HEK293 (cell line): ENCODE measurements at regions not wholly inside any gene's neighbourhood (a gene's known extent, or its start where the extent isn't known, plus 50 kb on each side); places are given as distances from the start of the nearest gene placed in this dataset.

ENCODE experiments used
- CTCF ChIA-PET: fragments of 350-600 bp; formaldehyde crosslinking; extraction: SDS; loops from one replicate; lab custom pipeline; 2021; ENCODE audit warnings: antibody characterized with exemption; lab: Yijun Ruan, JAX
- POLR2A ChIA-PET: fragments of 300-600 bp; formaldehyde crosslinking; extraction: SDS; loops from one replicate; lab custom pipeline; 2020; ENCODE audit warnings: antibody characterized with exemption, inconsistent platforms; lab: Yijun Ruan, JAX
- H3K27ac ChIP-seq: fragments of 200-500 bp; sonication (Bioruptor generic); 2 replicates; pipeline ENCODE4 v1.5.1; 2014; ENCODE audit warnings: low read depth, low read length, control low read depth, inconsistent platforms; ENCODE audit errors: extremely low read depth
- H3K36me3 ChIP-seq, 2 experiments: fragments of 200-500 bp in 1 of 2; sonication (Bioruptor generic) in 1 of 2; 1 replicate in 1 of 2; 2 replicates in 1 of 2; pipeline ENCODE4 v1.5.1; 2014 to 2017; ENCODE audit warnings: inconsistent platforms in 2 of 2, low read length in 2 of 2; ENCODE audit not compliant: control insufficient read depth in 2 of 2, insufficient read depth in 1 of 2
- H3K4me1 ChIP-seq: fragments of 200-500 bp; sonication (Bioruptor generic); 2 replicates; pipeline ENCODE4 v1.5.1; 2014; ENCODE audit warnings: mild to moderate bottlenecking, low read length, inconsistent platforms; ENCODE audit not compliant: control insufficient read depth, insufficient read depth
- H3K4me3 ChIP-seq: 2 replicates; pipeline ENCODE4 v1.5.1; 2011; ENCODE audit warnings: low read depth, mild to moderate bottlenecking, control low read depth, low read length, moderate library complexity
- H3K9me3 ChIP-seq: fragments of 200-500 bp; sonication (Bioruptor generic); 2 replicates; pipeline ENCODE4 v1.5.1; 2014; ENCODE audit warnings: low read depth, low read length, inconsistent platforms; ENCODE audit not compliant: control insufficient read depth, insufficient read depth
- FEZF1 ChIP-seq: fragments of 450-650 bp; formaldehyde crosslinking; IDR thresholded peaks from 2 replicates; pipeline ENCODE4 v1.5.1; 2016; ENCODE audit warnings: missing biosample characterization, missing genetic modification characterization
- HOXC10 ChIP-seq: sonication (generic); formaldehyde crosslinking; IDR thresholded peaks from 2 replicates; pipeline ENCODE4 v1.8.1; 2023; ENCODE audit warnings: mild to moderate bottlenecking, missing genetic modification reagents
- OSR2 ChIP-seq: fragments of 450-650 bp; formaldehyde crosslinking; IDR thresholded peaks from 2 replicates; pipeline ENCODE4 v1.5.1; 2016; ENCODE audit warnings: missing biosample characterization, missing genetic modification characterization
- SCRT2 ChIP-seq: fragments of 450-650 bp; formaldehyde crosslinking; IDR thresholded peaks from 2 replicates; pipeline ENCODE4 v1.5.1; 2016; ENCODE audit warnings: missing biosample characterization, missing genetic modification characterization
- SETDB1 ChIP-seq: IDR thresholded peaks from one replicate; pipeline ENCODE4 v1.6.1; 2017; ENCODE audit warnings: mild to moderate bottlenecking, low read length, moderate library complexity, mixed read lengths; ENCODE audit not compliant: insufficient read length
- ZBTB8A ChIP-seq: fragments of 450-650 bp; formaldehyde crosslinking; IDR thresholded peaks from 2 replicates; pipeline ENCODE4 v1.5.1; 2016; ENCODE audit warnings: missing biosample characterization, missing genetic modification characterization
- ZIC2 ChIP-seq: fragments of 450-650 bp; formaldehyde crosslinking; IDR thresholded peaks from 2 replicates; pipeline ENCODE4 v1.5.1; 2016; ENCODE audit warnings: missing biosample characterization, missing genetic modification characterization
- ZNF133 ChIP-seq: fragments of 450-650 bp; formaldehyde crosslinking; IDR thresholded peaks from 2 replicates; pipeline ENCODE4 v1.5.1; 2016; ENCODE audit warnings: missing biosample characterization, missing genetic modification characterization
- ZNF184 ChIP-seq: fragments of 450-650 bp; IDR thresholded peaks from 2 replicates; pipeline ENCODE4 v1.5.1; 2018; ENCODE audit warnings: missing biosample characterization, mild to moderate bottlenecking, missing genetic modification characterization
- ZNF2 ChIP-seq: fragments of 450-650 bp; formaldehyde crosslinking; IDR thresholded peaks from 2 replicates; pipeline ENCODE4 v1.5.1; 2016; ENCODE audit warnings: missing biosample characterization, missing genetic modification characterization
- ZNF214 ChIP-seq: fragments of 450-650 bp; formaldehyde crosslinking; IDR thresholded peaks from 2 replicates; pipeline ENCODE4 v1.5.1; 2017; ENCODE audit warnings: missing biosample characterization, mild to moderate bottlenecking, missing genetic modification characterization, borderline replicate concordance
- ZNF266 ChIP-seq: fragments of 450-650 bp; formaldehyde crosslinking; IDR thresholded peaks from 2 replicates; pipeline ENCODE4 v1.5.1; 2016; ENCODE audit warnings: missing biosample characterization, missing genetic modification characterization, low read depth
- ZNF302 ChIP-seq: fragments of 450-650 bp; formaldehyde crosslinking; IDR thresholded peaks from 2 replicates; pipeline ENCODE4 v1.5.1; 2016; ENCODE audit warnings: missing biosample characterization, missing genetic modification characterization, low read depth
- ZNF423 ChIP-seq: fragments of 450-650 bp; formaldehyde crosslinking; IDR thresholded peaks from 2 replicates; pipeline ENCODE4 v1.5.1; 2016; ENCODE audit warnings: missing biosample characterization, missing genetic modification characterization
- ZNF433 ChIP-seq: fragments of 450-650 bp; formaldehyde crosslinking; IDR thresholded peaks from 2 replicates; pipeline ENCODE4 v1.5.1; 2016; ENCODE audit warnings: missing biosample characterization, missing genetic modification characterization, low read depth
- ZNF501 ChIP-seq: fragments of 450-650 bp; formaldehyde crosslinking; IDR thresholded peaks from 2 replicates; pipeline ENCODE4 v1.5.1; 2016; ENCODE audit warnings: missing biosample characterization, missing genetic modification characterization
- ZNF521 ChIP-seq: fragments of 450-650 bp; formaldehyde crosslinking; IDR thresholded peaks from 2 replicates; pipeline ENCODE4 v1.5.1; 2017; ENCODE audit warnings: missing biosample characterization, mild to moderate bottlenecking, missing genetic modification characterization
- ZNF560 ChIP-seq: fragments of 450-650 bp; formaldehyde crosslinking; IDR thresholded peaks from 2 replicates; pipeline ENCODE4 v1.5.1; 2017; ENCODE audit warnings: missing biosample characterization, missing genetic modification characterization, borderline replicate concordance
- ZNF561 ChIP-seq: fragments of 450-650 bp; IDR thresholded peaks from 2 replicates; pipeline ENCODE4 v1.5.1; 2018; ENCODE audit warnings: missing biosample characterization, missing genetic modification characterization, borderline replicate concordance
- ZNF571 ChIP-seq: fragments of 450-650 bp; formaldehyde crosslinking; IDR thresholded peaks from 2 replicates; pipeline ENCODE4 v1.5.0; 2017; ENCODE audit warnings: missing biosample characterization, missing genetic modification characterization
- TF ChIP-seq, protein P1 (sequence below): fragments of 450-650 bp; formaldehyde crosslinking; IDR thresholded peaks from 2 replicates; pipeline ENCODE4 v1.5.1; 2017; ENCODE audit warnings: missing biosample characterization, missing genetic modification characterization
- TF ChIP-seq, protein P2 (sequence below): fragments of 450-650 bp; formaldehyde crosslinking; IDR thresholded peaks from 2 replicates; pipeline ENCODE4 v1.5.1; 2016; ENCODE audit warnings: missing biosample characterization, missing genetic modification characterization
- TF ChIP-seq, protein P3 (sequence below): fragments of 450-650 bp; formaldehyde crosslinking; IDR thresholded peaks from 2 replicates; pipeline ENCODE4 v1.5.1; 2016; ENCODE audit warnings: missing biosample characterization, missing genetic modification characterization
- TF ChIP-seq, protein P4 (sequence below): fragments of 450-650 bp; formaldehyde crosslinking; IDR thresholded peaks from 2 replicates; pipeline ENCODE4 v1.5.1; 2016; ENCODE audit warnings: missing biosample characterization, missing genetic modification characterization
- TF ChIP-seq, protein P5 (sequence below): fragments of 450-650 bp; formaldehyde crosslinking; IDR thresholded peaks from 2 replicates; pipeline ENCODE4 v1.5.1; 2016; ENCODE audit warnings: missing biosample characterization, missing genetic modification characterization

DNA sequence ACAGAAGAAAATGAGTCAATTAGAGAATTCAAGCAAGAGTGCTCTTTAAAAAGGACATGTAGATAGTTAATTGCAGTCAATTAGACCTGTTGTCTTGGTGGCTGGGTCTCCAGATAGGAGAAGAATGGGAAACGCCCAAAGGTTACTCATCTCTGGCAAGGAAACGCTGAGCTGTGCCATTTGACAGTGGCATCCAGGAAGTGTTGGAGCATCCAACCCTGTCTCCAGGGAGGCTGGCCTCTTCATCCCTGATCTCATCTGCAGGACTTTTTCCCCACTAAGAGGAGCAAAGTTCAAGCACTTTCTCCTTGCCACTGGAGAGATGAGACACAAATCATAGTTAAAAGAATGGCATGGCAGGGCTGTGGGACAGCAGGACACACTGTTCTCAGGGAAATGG is 111.7 kb upstream of the MSX2 start:
- no peaks in the 10 kb centered on the region for H3K36me3 ChIP-seq
- peaks cover under 1% of the 10 kb centered on the region; the same call in 1 of the 2 replicates for H3K4me1 ChIP-seq
- H3K4me3 ChIP-seq, result no peak overlapping the region
- ChIA-PET CTCF (interaction anchor here (0.6 to 1.4 kb wide), 6 partner anchors 31 to 656 kb away, joined by 3 read pairs; no protein-coding TSS in a partner anchor), POLR2A (interaction anchor here (0.6 kb wide), 1 partner anchor 25 kb away, joined by 3 read pairs; no protein-coding TSS in a partner anchor)
- TF ChIP-seq, protein P1, sequence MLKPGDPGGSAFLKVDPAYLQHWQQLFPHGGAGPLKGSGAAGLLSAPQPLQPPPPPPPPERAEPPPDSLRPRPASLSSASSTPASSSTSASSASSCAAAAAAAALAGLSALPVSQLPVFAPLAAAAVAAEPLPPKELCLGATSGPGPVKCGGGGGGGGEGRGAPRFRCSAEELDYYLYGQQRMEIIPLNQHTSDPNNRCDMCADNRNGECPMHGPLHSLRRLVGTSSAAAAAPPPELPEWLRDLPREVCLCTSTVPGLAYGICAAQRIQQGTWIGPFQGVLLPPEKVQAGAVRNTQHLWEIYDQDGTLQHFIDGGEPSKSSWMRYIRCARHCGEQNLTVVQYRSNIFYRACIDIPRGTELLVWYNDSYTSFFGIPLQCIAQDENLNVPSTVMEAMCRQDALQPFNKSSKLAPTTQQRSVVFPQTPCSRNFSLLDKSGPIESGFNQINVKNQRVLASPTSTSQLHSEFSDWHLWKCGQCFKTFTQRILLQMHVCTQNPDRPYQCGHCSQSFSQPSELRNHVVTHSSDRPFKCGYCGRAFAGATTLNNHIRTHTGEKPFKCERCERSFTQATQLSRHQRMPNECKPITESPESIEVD (tag by site-specific recombination), result peak; percentile 24; the same call in 1 of the 2 replicates
- TF ChIP-seq ZNF184 (0 out of 2 replicates have a peak, but pooled peaks have one; percentile 70), ZIC2 (tag by site-specific recombination) (no peak), ZNF433 (no peak), SCRT2 (tag by site-specific recombination) (0 out of 2 replicates have a peak, but pooled peaks have one; percentile 34), ZNF501 (tag by site-specific recombination) (no peak), FEZF1 (0 out of 2 replicates have a peak, but pooled peaks have one; percentile 22)
- TF ChIP-seq, protein P2, sequence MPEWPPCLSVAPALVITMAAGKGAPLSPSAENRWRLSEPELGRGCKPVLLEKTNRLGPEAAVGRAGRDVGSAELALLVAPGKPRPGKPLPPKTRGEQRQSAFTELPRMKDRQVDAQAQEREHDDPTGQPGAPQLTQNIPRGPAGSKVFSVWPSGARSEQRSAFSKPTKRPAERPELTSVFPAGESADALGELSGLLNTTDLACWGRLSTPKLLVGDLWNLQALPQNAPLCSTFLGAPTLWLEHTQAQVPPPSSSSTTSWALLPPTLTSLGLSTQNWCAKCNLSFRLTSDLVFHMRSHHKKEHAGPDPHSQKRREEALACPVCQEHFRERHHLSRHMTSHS (tag by site-specific recombination), result no peak
- H3K9me3 ChIP-seq, result no peaks in the 10 kb centered on the region
- no peak overlapping the region for H3K27ac ChIP-seq

DNA sequence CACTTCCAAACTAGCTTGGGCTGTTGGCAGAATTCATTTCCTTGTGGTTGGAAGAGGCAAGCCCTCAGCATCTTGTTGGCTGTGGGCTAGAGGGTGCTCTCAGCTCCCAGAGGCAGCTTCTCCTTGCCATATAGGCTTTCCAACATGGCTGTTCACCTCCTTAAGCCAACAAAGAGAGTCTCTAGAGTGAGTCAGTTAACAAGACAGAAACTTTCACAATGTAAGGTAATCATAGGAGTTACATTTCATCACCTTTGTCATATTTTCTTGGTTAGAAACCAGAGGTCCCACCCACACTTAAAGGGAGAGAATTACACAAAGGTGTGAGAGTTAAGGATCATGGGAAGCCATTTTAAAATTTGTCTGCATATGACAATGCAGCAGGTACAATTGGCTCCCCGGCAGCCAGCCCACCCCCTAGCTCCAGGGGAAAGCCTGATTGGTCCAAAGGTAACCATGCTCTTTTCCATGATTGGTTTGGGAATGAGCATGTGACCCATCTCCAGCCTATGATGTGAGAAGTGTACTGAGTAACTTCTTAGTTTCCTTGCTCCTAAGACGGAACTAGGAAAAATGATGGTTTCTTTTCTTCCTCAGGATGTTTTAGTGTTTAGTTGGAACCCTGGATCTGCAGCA is 109.8 kb upstream of the MSX2 start:
- no peak overlapping the region for H3K4me3 ChIP-seq
- H3K36me3 ChIP-seq, result no peaks in the 10 kb centered on the region
- TF ChIP-seq SETDB1, result peak; percentile 39
- TF ChIP-seq HOXC10, result no peak
- TF ChIP-seq ZNF133 (tag by site-specific recombination), result peak; percentile 94
- TF ChIP-seq, all 188 proteins: peak for 2
- ChIA-PET CTCF (no interaction called here), POLR2A (interaction anchor here (0.6 to 0.7 kb wide), 2 partner anchors 63 to 197 kb away, joined by 3 read pairs; no protein-coding TSS in a partner anchor)
- no peak overlapping the region for H3K27ac ChIP-seq
- H3K4me1 ChIP-seq, result peaks cover 12% of the 10 kb centered on the region
- no peaks in the 10 kb centered on the region for H3K9me3 ChIP-seq

DNA sequence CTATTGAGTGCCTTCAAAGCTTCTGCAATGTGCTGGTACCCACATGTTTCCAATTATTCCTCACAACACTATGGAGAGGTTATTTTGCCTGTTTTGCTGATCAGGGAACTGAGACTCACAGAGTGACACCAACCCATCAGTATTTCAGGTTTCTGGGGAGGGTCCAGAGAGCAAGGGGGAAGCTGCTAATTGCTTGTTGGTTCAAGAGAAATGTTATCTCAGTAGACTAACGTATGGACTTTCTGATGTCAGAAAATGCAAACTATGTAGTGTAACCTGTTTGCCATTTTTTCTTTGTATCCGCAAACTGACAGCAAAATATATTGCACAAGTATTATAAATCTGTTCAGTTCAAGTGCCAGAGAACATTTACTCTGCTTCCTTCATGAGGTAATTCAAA is 108.3 kb upstream of the MSX2 start:
- peaks cover 12% of the 10 kb centered on the region for H3K4me1 ChIP-seq
- POLR2A ChIA-PET, result interaction anchor here (0.6 kb wide), 1 partner anchor 94 kb away, joined by 7 read pairs; no protein-coding TSS in a partner anchor
- CTCF ChIA-PET, result no interaction called here
- H3K27ac ChIP-seq, result no peak overlapping the region
- H3K4me3 ChIP-seq, result no peak overlapping the region
- H3K36me3 ChIP-seq, result no peaks in the 10 kb centered on the region
- no peaks in the 10 kb centered on the region for H3K9me3 ChIP-seq
- TF ChIP-seq, protein P3, sequence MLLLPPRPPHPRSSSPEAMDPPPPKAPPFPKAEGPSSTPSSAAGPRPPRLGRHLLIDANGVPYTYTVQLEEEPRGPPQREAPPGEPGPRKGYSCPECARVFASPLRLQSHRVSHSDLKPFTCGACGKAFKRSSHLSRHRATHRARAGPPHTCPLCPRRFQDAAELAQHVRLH (tag by site-specific recombination), result no peak
- no peak for TF ChIP-seq ZNF214 (tag by site-specific recombination)
- no peak for TF ChIP-seq ZNF560
- no peak for TF ChIP-seq ZNF423 (tag by site-specific recombination)
- TF ChIP-seq ZNF571 (tag by site-specific recombination), result no peak
- TF ChIP-seq ZNF2 (tag by site-specific recombination), result no peak
- TF ChIP-seq, protein P4, sequence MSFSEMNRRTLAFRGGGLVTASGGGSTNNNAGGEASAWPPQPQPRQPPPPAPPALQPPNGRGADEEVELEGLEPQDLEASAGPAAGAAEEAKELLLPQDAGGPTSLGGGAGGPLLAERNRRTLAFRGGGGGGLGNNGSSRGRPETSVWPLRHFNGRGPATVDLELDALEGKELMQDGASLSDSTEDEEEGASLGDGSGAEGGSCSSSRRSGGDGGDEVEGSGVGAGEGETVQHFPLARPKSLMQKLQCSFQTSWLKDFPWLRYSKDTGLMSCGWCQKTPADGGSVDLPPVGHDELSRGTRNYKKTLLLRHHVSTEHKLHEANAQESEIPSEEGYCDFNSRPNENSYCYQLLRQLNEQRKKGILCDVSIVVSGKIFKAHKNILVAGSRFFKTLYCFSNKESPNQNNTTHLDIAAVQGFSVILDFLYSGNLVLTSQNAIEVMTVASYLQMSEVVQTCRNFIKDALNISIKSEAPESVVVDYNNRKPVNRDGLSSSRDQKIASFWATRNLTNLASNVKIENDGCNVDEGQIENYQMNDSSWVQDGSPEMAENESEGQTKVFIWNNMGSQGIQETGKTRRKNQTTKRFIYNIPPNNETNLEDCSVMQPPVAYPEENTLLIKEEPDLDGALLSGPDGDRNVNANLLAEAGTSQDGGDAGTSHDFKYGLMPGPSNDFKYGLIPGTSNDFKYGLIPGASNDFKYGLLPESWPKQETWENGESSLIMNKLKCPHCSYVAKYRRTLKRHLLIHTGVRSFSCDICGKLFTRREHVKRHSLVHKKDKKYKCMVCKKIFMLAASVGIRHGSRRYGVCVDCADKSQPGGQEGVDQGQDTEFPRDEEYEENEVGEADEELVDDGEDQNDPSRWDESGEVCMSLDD, result no peak
- TF ChIP-seq ZNF561 (tag by site-specific recombination), result no peak
- TF ChIP-seq, protein P5, sequence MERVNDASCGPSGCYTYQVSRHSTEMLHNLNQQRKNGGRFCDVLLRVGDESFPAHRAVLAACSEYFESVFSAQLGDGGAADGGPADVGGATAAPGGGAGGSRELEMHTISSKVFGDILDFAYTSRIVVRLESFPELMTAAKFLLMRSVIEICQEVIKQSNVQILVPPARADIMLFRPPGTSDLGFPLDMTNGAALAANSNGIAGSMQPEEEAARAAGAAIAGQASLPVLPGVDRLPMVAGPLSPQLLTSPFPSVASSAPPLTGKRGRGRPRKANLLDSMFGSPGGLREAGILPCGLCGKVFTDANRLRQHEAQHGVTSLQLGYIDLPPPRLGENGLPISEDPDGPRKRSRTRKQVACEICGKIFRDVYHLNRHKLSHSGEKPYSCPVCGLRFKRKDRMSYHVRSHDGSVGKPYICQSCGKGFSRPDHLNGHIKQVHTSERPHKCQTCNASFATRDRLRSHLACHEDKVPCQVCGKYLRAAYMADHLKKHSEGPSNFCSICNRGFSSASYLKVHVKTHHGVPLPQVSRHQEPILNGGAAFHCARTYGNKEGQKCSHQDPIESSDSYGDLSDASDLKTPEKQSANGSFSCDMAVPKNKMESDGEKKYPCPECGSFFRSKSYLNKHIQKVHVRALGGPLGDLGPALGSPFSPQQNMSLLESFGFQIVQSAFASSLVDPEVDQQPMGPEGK (tag by site-specific recombination), result no peak
- TF ChIP-seq ZNF521 (tag by site-specific recombination), result no peak
- no peak for TF ChIP-seq ZBTB8A (tag by site-specific recombination)
- no peak for TF ChIP-seq ZNF302
- no peak for TF ChIP-seq OSR2 (tag by site-specific recombination)
- no peak for TF ChIP-seq ZNF266 (tag by site-specific recombination)
